Body of pancreas (tissue), 4 donors: ENCODE measurements at regions not wholly inside any gene's neighbourhood (a gene's known extent, or its start where the extent isn't known, plus 50 kb on each side); places are given as distances from the start of the nearest gene placed in this dataset.

Experiments
- POLR2A ChIP-seq, 3 donors: fragments of 450-650 bp; IDR thresholded peaks; one replicate each; pipeline ENCODE4 v1.6.1; 2016; ENCODE audit warnings: antibody characterized with exemption in 3 of 3, mild to moderate bottlenecking in 2 of 3
- TF ChIP-seq, protein P1 (sequence below), 7 experiments: fragments of 450-650 bp in 4 of 7; fragments of 200-600 bp in 3 of 7; sonication (generic) in 3 of 7; IDR thresholded peaks; one replicate each; pipeline ENCODE4 v1.5.1; 2016 to 2019; ENCODE audit warnings: antibody characterized with exemption in 7 of 7

DNA sequence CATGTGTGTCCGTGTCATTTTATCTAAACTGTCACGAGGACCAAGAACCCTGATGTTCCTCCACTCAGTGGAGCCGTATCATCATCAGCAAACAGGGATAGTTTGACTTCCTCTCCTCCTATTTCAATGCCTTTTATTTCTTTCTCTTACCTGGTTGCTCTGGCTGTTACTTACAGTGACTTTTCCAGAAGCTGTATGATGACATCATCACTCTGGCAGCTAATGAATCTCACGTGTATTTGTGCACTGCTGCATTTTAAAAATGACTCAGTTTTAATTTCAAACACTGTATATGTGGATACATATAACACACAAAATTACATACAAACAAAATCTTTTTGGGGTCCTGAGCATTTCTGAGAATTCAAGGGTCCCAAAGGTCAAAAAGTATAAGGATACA is 481.4 kb downstream of the CDH2 start:
- TF ChIP-seq, protein P1, sequence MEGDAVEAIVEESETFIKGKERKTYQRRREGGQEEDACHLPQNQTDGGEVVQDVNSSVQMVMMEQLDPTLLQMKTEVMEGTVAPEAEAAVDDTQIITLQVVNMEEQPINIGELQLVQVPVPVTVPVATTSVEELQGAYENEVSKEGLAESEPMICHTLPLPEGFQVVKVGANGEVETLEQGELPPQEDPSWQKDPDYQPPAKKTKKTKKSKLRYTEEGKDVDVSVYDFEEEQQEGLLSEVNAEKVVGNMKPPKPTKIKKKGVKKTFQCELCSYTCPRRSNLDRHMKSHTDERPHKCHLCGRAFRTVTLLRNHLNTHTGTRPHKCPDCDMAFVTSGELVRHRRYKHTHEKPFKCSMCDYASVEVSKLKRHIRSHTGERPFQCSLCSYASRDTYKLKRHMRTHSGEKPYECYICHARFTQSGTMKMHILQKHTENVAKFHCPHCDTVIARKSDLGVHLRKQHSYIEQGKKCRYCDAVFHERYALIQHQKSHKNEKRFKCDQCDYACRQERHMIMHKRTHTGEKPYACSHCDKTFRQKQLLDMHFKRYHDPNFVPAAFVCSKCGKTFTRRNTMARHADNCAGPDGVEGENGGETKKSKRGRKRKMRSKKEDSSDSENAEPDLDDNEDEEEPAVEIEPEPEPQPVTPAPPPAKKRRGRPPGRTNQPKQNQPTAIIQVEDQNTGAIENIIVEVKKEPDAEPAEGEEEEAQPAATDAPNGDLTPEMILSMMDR (IDR thresholded peaks at IDR 0.05) = no peak
- TF ChIP-seq POLR2A (IDR thresholded peaks at IDR 0.05) = no peak
